Mucosa of rectum (tissue), 2 donors: ENCODE measurements at regions not wholly inside any gene's neighbourhood (a gene's known extent, or its start where the extent isn't known, plus 50 kb on each side); places are given as distances from the start of the nearest gene placed in this dataset.

Experiments
- H3K27ac ChIP-seq, 2 donors: one replicate each; pipeline ENCODE4 v1.7.0; 2013; ENCODE audit warnings: inconsistent platforms in 2 of 2, low read depth in 2 of 2, low read length in 2 of 2
- H3K27me3 ChIP-seq, 2 donors: one replicate each; pipeline ENCODE4 v1.7.0; 2013; ENCODE audit warnings: low read length in 2 of 2; ENCODE audit not compliant: control insufficient read depth in 2 of 2, insufficient read depth in 2 of 2
- H3K36me3 ChIP-seq, 2 donors: one replicate each; pipeline ENCODE4 v1.7.0; 2013; ENCODE audit warnings: low read length in 2 of 2; ENCODE audit not compliant: control insufficient read depth in 2 of 2, insufficient read depth in 2 of 2
- H3K4me1 ChIP-seq, 2 donors: one replicate each; pipeline ENCODE4 v1.7.0; 2013; ENCODE audit warnings: low read length in 2 of 2, mild to moderate bottlenecking in 1 of 2; ENCODE audit not compliant: control insufficient read depth in 2 of 2, insufficient read depth in 2 of 2
- H3K4me3 ChIP-seq, 2 donors: one replicate each; pipeline ENCODE4 v1.7.0; 2013; ENCODE audit warnings: low read length in 2 of 2
- H3K9ac ChIP-seq, 2 donors: one replicate each; pipeline ENCODE4 v1.7.0; 2013; ENCODE audit warnings: low read length in 2 of 2, low read depth in 1 of 2, mild to moderate bottlenecking in 1 of 2
- H3K9me3 ChIP-seq, 2 donors: one replicate each; pipeline ENCODE4 v1.7.0; 2013; ENCODE audit warnings: low read length in 2 of 2; ENCODE audit not compliant: control insufficient read depth in 2 of 2
- donor health status: healthy.
- donor health status: Normal muscosa, but diverticular disease.

- no peak overlapping the region for H3K27ac ChIP-seq
- H3K9ac ChIP-seq: no peak overlapping the region
- no peaks in the 10 kb centered on the region for H3K27me3 ChIP-seq
- H3K9me3 ChIP-seq: no peaks in the 10 kb centered on the region
- no peaks in the 10 kb centered on the region for H3K36me3 ChIP-seq
- no peak overlapping the region for H3K4me3 ChIP-seq
- H3K4me1 ChIP-seq: no peaks in the 10 kb centered on the region
Observed at GRCh38 chr17:52837492-52837891, 679.0 kb upstream of the CA10 start.

GRCh38 chr17:52831536-52831935, 673.0 kb upstream of the CA10 start:
- H3K9me3 ChIP-seq: no peaks in the 10 kb centered on the region
- H3K9ac ChIP-seq: no peak overlapping the region
- H3K4me3 ChIP-seq: peak overlapping the region in 1 of 2 donors; percentile 3
- peaks cover 3 to 4% of the 10 kb centered on the region in 2 donors for H3K4me1 ChIP-seq
- no peaks in the 10 kb centered on the region for H3K36me3 ChIP-seq
- no peak overlapping the region for H3K27ac ChIP-seq
- no peaks in the 10 kb centered on the region for H3K27me3 ChIP-seq

GRCh38 chr17:52828621-52829020, 670.1 kb upstream of the CA10 start:
- Histone ChIP-seq H3K9me3 (no peaks in the 10 kb centered on the region), H3K27me3 (no peaks in the 10 kb centered on the region), H3K9ac (no peak overlapping the region), H3K27ac (no peak overlapping the region), H3K36me3 (no peaks in the 10 kb centered on the region), H3K4me1 (peaks cover 5 to 8% of the 10 kb centered on the region in 2 donors), H3K4me3 (no peak overlapping the region)

- Histone ChIP-seq H3K9ac (no peak overlapping the region), H3K4me1 (peaks cover 5 to 14% of the 10 kb centered on the region in 2 donors), H3K27me3 (no peaks in the 10 kb centered on the region), H3K27ac (peak overlapping the region in 1 of 2 donors; percentile 15), H3K4me3 (no peak overlapping the region), H3K36me3 (no peaks in the 10 kb centered on the region), H3K9me3 (no peaks in the 10 kb centered on the region)
Observed at GRCh38 chr17:52827526-52827925, 669.0 kb upstream of the CA10 start.

GRCh38 chr17:52824542-52824941, 666.0 kb upstream of the CA10 start:
- peaks cover 5 to 10% of the 10 kb centered on the region in 2 donors for H3K4me1 ChIP-seq
- H3K9me3 ChIP-seq: no peaks in the 10 kb centered on the region
- no peak overlapping the region for H3K4me3 ChIP-seq
- H3K27me3 ChIP-seq: no peaks in the 10 kb centered on the region
- H3K27ac ChIP-seq: peak overlapping the region; percentile 67 to 86
- H3K36me3 ChIP-seq: no peaks in the 10 kb centered on the region
- H3K9ac ChIP-seq: no peak overlapping the region

- Histone ChIP-seq H3K36me3 (no peaks in the 10 kb centered on the region), H3K9ac (no peak overlapping the region), H3K4me3 (no peak overlapping the region), H3K4me1 (peaks cover 5 to 10% of the 10 kb centered on the region in 2 donors), H3K9me3 (no peaks in the 10 kb centered on the region), H3K27ac (no peak overlapping the region), H3K27me3 (no peaks in the 10 kb centered on the region)
Observed at GRCh38 chr17:52823155-52823554, 664.6 kb upstream of the CA10 start.

- H3K27me3 ChIP-seq: no peaks in the 10 kb centered on the region
- H3K27ac ChIP-seq: no peak overlapping the region
- H3K4me1 ChIP-seq: no peaks in the 10 kb centered on the region
- no peaks in the 10 kb centered on the region for H3K36me3 ChIP-seq
- H3K9ac ChIP-seq: no peak overlapping the region
- no peaks in the 10 kb centered on the region for H3K9me3 ChIP-seq
- H3K4me3 ChIP-seq: no peak overlapping the region
Observed at GRCh38 chr17:52790359-52790955, 631.9 kb upstream of the CA10 start.

GRCh38 chr17:52789829-52790228, 631.3 kb upstream of the CA10 start:
- no peaks in the 10 kb centered on the region for H3K27me3 ChIP-seq
- no peak overlapping the region for H3K27ac ChIP-seq
- H3K4me3 ChIP-seq: no peak overlapping the region
- H3K4me1 ChIP-seq: no peaks in the 10 kb centered on the region
- no peaks in the 10 kb centered on the region for H3K36me3 ChIP-seq
- H3K9me3 ChIP-seq: no peaks in the 10 kb centered on the region
- no peak overlapping the region for H3K9ac ChIP-seq

GRCh38 chr17:52776234-52776633, 617.7 kb upstream of the CA10 start:
- Histone ChIP-seq H3K9ac (no peak overlapping the region), H3K27me3 (no peaks in the 10 kb centered on the region), H3K4me3 (no peak overlapping the region), H3K9me3 (no peaks in the 10 kb centered on the region), H3K36me3 (no peaks in the 10 kb centered on the region), H3K27ac (no peak overlapping the region), H3K4me1 (no peaks in the 10 kb centered on the region)

GRCh38 chr17:52762794-52763167, 604.3 kb upstream of the CA10 start:
- Histone ChIP-seq H3K27me3 (no peaks in the 10 kb centered on the region), H3K4me3 (no peak overlapping the region), H3K27ac (no peak overlapping the region), H3K36me3 (no peaks in the 10 kb centered on the region), H3K9me3 (no peaks in the 10 kb centered on the region), H3K4me1 (no peaks in the 10 kb centered on the region), H3K9ac (no peak overlapping the region)
